HG02885 (cell line): ENCODE measurements at regions not wholly inside any gene's neighbourhood (a gene's known extent, or its start where the extent isn't known, plus 50 kb on each side); places are given as distances from the start of the nearest gene placed in this dataset.

Source experiments
- ATAC-seq: cut with Tn5 transposase; IDR thresholded peaks from one replicate; pipeline ENCODE4 v1.9.1; 2021; ENCODE audit warnings: mild to moderate bottlenecking; ENCODE audit not compliant: unreplicated experiment, poor library complexity

GRCh38 chr14:55734731-55735130 is 154.7 kb downstream of the KTN1 start:
- no peak for ATAC-seq

DNA sequence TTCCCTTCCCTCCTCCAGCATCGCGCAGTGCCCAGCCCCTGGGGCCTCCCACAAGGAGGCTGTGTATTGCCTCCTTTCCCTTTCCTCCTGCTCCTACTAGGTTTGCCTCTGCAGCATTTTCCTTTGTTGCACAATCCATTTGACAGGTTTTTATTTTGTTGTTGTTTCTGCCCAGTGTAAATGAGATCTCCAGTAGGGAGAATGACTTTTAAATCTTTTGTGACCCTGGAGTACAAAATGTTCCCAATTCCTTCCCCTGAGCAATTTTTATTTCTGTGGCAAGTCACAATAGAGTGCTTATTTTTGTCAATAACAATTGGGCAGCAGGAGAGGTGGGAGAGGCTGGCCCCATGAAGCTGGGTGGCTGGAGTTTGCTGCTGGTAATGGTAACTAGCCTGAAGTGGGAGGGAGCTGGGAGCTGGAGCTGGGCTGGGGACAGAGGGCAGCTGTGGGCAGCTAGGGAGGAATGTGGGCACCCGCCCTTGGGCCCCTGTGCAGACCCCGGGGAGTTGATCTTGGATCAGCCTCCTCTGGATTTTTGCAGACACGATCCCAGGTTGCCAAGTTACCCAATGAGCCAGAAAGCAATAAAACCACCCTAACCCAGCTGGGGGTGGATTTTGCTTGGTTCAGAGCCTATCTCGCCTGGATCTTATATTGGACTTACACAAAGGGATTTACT is 160.1 kb downstream of the KTN1 start:
- no peak for ATAC-seq

- ATAC-seq, result no peak
Observed at GRCh38 chr14:55740649-55740989, 160.6 kb downstream of the KTN1 start.

- no peak for ATAC-seq
Observed at GRCh38 chr14:55741240-55741639, 161.2 kb downstream of the KTN1 start.

DNA sequence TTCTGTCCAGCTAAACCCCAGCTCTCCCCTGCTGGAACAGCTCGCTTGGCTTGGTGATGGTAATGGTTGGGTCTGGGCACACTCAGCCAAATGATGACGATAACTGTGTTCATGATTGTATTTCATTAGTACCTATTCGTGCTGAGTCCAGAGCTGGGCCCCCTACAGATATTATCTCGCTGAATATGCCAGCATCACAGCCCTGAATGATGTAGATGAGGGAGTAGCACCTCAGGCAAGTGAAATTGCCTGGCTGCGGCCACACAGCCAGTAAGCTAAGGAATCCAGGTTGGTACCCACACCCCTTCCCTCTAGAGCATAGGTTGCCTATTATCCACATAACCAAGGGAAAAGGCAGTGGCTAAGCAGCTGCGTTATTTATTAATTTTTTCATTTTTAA is 163.5 kb downstream of the KTN1 start:
- ATAC-seq, result no peak

DNA sequence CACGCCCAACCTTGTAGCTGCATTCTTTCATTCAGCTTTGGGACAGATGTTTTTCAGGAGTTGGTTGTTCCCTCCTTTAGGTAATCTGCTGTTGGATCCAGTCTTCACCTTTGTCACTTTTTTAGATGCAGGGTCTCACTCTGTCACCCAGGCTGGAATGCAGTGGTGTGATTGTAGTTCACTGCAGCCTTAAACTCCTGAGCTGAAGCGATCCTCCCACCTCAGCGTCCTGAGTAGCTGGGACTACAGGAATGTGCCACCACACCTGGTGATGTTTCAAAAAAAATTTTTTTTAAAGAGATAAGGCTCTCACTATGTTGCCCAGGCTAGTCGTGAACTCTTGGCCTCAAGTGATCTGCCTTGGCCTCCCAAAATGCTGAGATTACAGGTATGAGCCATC is 164.3 kb downstream of the KTN1 start:
- no peak for ATAC-seq

- ATAC-seq, result no peak
Observed at GRCh38 chr14:55745906-55746305, 165.9 kb downstream of the KTN1 start.

DNA sequence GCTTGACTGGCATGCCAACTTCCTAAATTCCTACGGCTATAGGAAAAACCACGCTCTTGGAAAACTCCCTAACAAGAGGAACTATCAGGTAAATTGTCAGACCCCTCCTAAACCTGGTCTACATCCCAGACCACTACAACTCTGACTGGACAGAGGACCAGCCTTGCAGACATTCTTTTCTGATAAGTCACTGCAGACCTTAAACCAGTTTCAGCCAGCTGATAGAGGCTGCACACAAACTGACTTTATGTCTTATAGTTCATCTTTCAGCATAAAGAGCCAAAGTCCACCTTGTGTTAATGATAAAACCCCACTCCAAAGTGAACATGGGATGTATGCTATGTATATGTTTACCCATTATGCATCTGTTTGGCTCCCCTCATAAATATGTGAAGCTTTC is 166.6 kb downstream of the KTN1 start:
- ATAC-seq, result no peak

DNA sequence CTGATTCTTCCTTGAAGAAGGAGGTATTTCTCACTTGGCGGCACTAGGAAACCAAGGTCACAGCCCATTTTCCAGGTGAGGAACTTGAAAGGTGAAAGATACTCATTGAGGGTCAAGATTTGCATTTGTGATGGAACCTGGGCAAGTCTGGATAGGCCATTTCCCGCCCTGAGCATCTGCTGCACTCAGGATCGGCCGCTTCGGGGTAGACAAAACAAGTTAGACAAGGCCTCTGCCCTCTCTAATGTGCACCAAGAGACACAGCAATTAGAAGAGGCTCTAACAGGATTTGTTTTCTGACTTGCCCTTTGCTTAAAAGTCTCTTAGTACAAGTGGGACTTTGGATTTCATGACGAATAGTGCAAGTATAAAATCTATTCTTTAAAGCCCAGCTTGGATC is 167.2 kb downstream of the KTN1 start:
- ATAC-seq, result no peak

- no peak for ATAC-seq
Observed at GRCh38 chr14:55749201-55749812, 169.3 kb downstream of the KTN1 start.

DNA sequence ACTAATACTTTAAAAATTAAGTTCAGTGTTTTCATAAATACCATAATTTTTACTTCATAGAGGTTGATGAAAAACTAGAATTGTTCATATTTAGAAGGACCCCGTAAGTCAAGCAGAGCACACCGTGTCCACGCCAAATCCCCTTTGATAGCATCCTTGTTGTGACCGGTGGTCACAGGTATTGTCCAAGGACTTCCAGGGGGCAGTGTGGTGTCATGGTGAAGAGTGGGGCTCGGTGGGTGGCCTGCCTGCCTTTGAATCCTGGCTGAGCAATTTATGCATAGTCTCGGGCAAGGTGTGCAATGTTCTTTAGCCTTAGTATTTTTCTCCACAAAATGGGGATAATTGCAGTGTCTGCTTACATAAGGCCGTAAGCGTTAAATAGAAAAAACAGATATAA is 169.9 kb downstream of the KTN1 start:
- no peak for ATAC-seq

- no peak for ATAC-seq
Observed at GRCh38 chr14:55752580-55753390, 172.8 kb downstream of the KTN1 start.

- ATAC-seq, result no peak
Observed at GRCh38 chr14:55754471-55754870, 174.5 kb downstream of the KTN1 start.

GRCh38 chr14:55754871-55755270 is 174.9 kb downstream of the KTN1 start:
- ATAC-seq, result no peak

DNA sequence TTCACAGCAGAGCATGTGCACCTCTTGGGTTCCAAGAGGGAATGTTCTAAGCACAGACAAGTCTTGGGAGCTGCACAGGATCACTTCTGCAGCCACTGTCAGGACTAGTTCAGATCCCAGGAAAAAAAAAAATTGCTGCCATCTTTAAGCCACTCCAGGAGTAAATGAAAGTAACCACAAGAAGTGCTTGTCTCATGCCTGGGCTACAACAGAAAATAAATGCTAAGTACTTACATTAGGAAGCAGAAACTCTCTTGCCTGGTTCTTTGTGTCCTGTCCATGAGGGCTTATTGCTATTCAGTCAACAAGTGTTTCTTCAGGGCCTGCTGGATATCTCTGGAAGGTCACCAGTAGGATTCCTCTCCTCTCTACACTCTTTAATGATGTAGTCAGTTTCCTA is 176.1 kb downstream of the KTN1 start:
- no peak for ATAC-seq

GRCh38 chr14:55756557-55756956 is 176.6 kb downstream of the KTN1 start:
- ATAC-seq, result no peak

DNA sequence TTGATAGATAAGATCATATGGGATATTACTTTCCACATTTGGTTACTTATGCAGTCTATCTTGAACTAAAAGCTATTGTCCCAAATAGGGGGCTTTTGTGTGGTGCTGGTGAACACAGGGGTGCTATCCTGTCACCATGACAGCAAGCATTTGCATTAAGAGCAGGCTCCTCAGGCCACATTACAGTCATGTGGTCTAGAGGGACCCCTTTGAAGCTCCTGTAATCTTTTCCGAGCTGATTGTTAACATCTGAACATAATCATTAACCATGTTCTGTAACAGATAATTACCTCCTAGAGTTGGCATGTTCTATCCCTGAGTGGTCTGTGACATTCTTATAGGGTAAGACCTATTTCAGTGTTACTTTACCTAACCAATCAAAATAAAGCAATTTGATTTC is 178.8 kb downstream of the KTN1 start:
- no peak for ATAC-seq

GRCh38 chr14:55760789-55761566 is 181.0 kb downstream of the KTN1 start:
- ATAC-seq, result no peak

GRCh38 chr14:55761651-55762050 is 181.6 kb downstream of the KTN1 start:
- no peak for ATAC-seq

DNA sequence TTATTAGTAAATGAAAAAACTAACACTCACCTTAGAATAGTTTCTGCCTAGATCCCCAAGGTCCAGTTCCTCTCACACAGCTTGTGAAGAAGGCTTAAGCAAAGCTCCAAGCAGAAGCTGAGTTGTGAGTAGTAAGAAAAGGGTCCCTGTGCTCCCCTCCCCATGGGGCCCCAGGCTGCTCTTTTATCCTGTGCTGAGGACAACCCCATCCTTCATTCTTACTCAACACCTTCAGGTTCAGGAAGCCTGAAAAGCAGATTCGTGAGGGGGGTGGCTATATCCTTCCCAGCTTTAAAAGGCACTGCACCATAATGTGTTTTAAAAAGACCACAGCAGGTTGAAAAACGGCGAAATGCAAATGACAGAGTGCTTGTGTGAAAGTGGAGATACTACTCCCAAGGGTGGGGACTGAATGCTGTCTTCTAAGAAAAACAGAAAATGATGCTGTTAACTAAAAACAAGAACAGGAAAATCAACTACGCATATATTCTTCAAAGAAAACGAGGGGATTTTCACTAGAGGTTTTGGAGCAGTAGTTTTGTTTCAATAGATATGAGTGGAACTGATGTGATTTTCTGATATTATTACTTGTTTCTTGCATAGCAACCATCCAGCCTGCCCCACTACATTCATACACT is 182.7 kb downstream of the KTN1 start:
- ATAC-seq, result peak; percentile 71
